Activated CD8-positive, alpha-beta T cell treated with anti-CD3 and anti-CD28 coated beads for 36 hours (primary cell): ENCODE measurements at regions not wholly inside any gene's neighbourhood (a gene's known extent, or its start where the extent isn't known, plus 50 kb on each side); places are given as distances from the start of the nearest gene placed in this dataset.

Experiments used
- ATAC-seq: fragments of 200-7000 bp; cut with Tn5 transposase; one replicate; pipeline ENCODE4 v1.10.0; 2021; ENCODE audit warnings: mild to moderate bottlenecking, moderate library complexity
- CTCF ChIA-PET: fragments of 350-600 bp; sonication (Branson Sonifier 250); formaldehyde crosslinking; loops from one replicate; lab custom pipeline; 2021; ENCODE audit warnings: antibody characterized with exemption; lab: Charles Lee
- POLR2A ChIA-PET: fragments of 350-600 bp; sonication (Branson Sonifier 250); formaldehyde crosslinking; loops from one replicate; lab custom pipeline; 2021; ENCODE audit warnings: antibody characterized with exemption; lab: Charles Lee
- DNase-seq: peaks from one replicate; pipeline ENCODE4 v3.0.0-alpha.2; 2020
- H3K27ac Mint-ChIP-seq: one replicate; pipeline ENCODE4 v1.8.0; 2021; ENCODE audit warnings: mild to moderate bottlenecking, mixed read lengths
- H3K27me3 Mint-ChIP-seq: one replicate; pipeline ENCODE4 v1.8.0; 2021; ENCODE audit warnings: mixed read lengths
- H3K36me3 Mint-ChIP-seq: one replicate; pipeline ENCODE4 v1.8.0; 2021; ENCODE audit warnings: low read depth, mixed read lengths
- H3K4me1 Mint-ChIP-seq: one replicate; pipeline ENCODE4 v1.8.0; 2021; ENCODE audit warnings: low read depth, mixed read lengths
- H3K4me3 Mint-ChIP-seq: one replicate; pipeline ENCODE4 v1.8.0; 2021; ENCODE audit warnings: mild to moderate bottlenecking, moderate library complexity, mixed read lengths
- H3K9me3 Mint-ChIP-seq: one replicate; pipeline ENCODE4 v1.8.0; 2021; ENCODE audit warnings: mixed read lengths
- CTCF ChIP-seq: fragments of 200-600 bp; IDR thresholded peaks from one replicate; pipeline ENCODE4 v1.8.0; 2022; ENCODE audit warnings: antibody characterized with exemption, mild to moderate bottlenecking
- intact Hi-C: fragments of 100-400 bp; cut with micrococcal nuclease; formaldehyde crosslinking; loops from one replicate; pipeline ENCODE4 v1.10.0; 2022

GRCh38 chr11:119897046-119897440 is 168.0 kb upstream of the NECTIN1 start:
- H3K4me3 Mint-ChIP-seq, result no peak overlapping the region
- TF ChIP-seq CTCF, result no peak
- H3K27me3 Mint-ChIP-seq, result no peaks in the 10 kb centered on the region
- H3K27ac Mint-ChIP-seq, result no peak overlapping the region
- no peak for DNase-seq
- ATAC-seq, result no peak
- ChIA-PET CTCF (no interaction called here), POLR2A (no interaction called here)
- no peaks in the 10 kb centered on the region for H3K9me3 Mint-ChIP-seq
- H3K4me1 Mint-ChIP-seq, result no peaks in the 10 kb centered on the region
- H3K36me3 Mint-ChIP-seq, result no peaks in the 10 kb centered on the region
- intact Hi-C loops, result no loop called here

GRCh38 chr11:119896387-119897045 is 167.5 kb upstream of the NECTIN1 start:
- no peaks in the 10 kb centered on the region for H3K4me1 Mint-ChIP-seq
- ATAC-seq (no peak), DNase-seq (no peak)
- intact Hi-C loops, result no loop called here
- no peaks in the 10 kb centered on the region for H3K9me3 Mint-ChIP-seq
- TF ChIP-seq CTCF, result no peak
- H3K27ac Mint-ChIP-seq, result no peak overlapping the region
- H3K4me3 Mint-ChIP-seq, result no peak overlapping the region
- ChIA-PET POLR2A (no interaction called here), CTCF (no interaction called here)
- H3K27me3 Mint-ChIP-seq, result no peaks in the 10 kb centered on the region
- no peaks in the 10 kb centered on the region for H3K36me3 Mint-ChIP-seq

- no peak for ATAC-seq
- no peak overlapping the region for H3K4me3 Mint-ChIP-seq
- no peaks in the 10 kb centered on the region for H3K4me1 Mint-ChIP-seq
- no peak overlapping the region for H3K27ac Mint-ChIP-seq
- POLR2A ChIA-PET, result no interaction called here
- CTCF ChIA-PET, result no interaction called here
- no peaks in the 10 kb centered on the region for H3K9me3 Mint-ChIP-seq
- intact Hi-C loops, result no loop called here
- no peak for DNase-seq
- H3K36me3 Mint-ChIP-seq, result no peaks in the 10 kb centered on the region
- TF ChIP-seq CTCF, result no peak
- H3K27me3 Mint-ChIP-seq, result no peaks in the 10 kb centered on the region
These were observed 167.0 kb upstream of the NECTIN1 start for GRCh38 chr11:119895981-119896380.

GRCh38 chr11:119894916-119895315 is 165.9 kb upstream of the NECTIN1 start:
- Mint-ChIP-seq H3K4me1 (no peaks in the 10 kb centered on the region), H3K4me3 (no peak overlapping the region), H3K36me3 (no peaks in the 10 kb centered on the region), H3K27me3 (peaks cover 2% of the 10 kb centered on the region), H3K27ac (no peak overlapping the region), H3K9me3 (no peaks in the 10 kb centered on the region)
- no peak for TF ChIP-seq CTCF
- ChIA-PET CTCF (no interaction called here), POLR2A (no interaction called here)
- ATAC-seq (no peak), DNase-seq (no peak)
- intact Hi-C loops, result no loop called here

GRCh38 chr11:119892311-119892808 is 163.4 kb upstream of the NECTIN1 start:
- CTCF ChIA-PET, result no interaction called here

More at GRCh38 chr11:119892311-119892808, 163.4 kb upstream of the NECTIN1 start:
- H3K27me3 Mint-ChIP-seq, result peaks cover 4% of the 10 kb centered on the region
- no peak for ATAC-seq
- intact Hi-C loops, result no loop called here
- no peak for DNase-seq
- POLR2A ChIA-PET, result no interaction called here
- no peaks in the 10 kb centered on the region for H3K36me3 Mint-ChIP-seq
- no peak overlapping the region for H3K4me3 Mint-ChIP-seq
- H3K27ac Mint-ChIP-seq, result no peak overlapping the region
- no peaks in the 10 kb centered on the region for H3K9me3 Mint-ChIP-seq
- no peak for TF ChIP-seq CTCF
- no peaks in the 10 kb centered on the region for H3K4me1 Mint-ChIP-seq
